ENCODE measurements at regions not wholly inside any gene's neighbourhood (a gene's known extent, or its start where the extent isn't known, plus 50 kb on each side); places are given as distances from the start of the nearest gene placed in this dataset.

GRCh38 chr9:19995619-19996018 is 206.8 kb upstream of the SLC24A2 start:
- no peak for DNase-seq

GRCh38 chr9:19994296-19994695 is 205.5 kb upstream of the SLC24A2 start:
- no peak for DNase-seq

GRCh38 chr9:19992556-19992955 is 203.7 kb upstream of the SLC24A2 start:
- no peak for DNase-seq

GRCh38 chr9:19989213-19989612 is 200.4 kb upstream of the SLC24A2 start:
- DNase-seq, result no peak

GRCh38 chr9:19988281-19988680 is 199.4 kb upstream of the SLC24A2 start:
- no peak for DNase-seq

- no peak for DNase-seq
Measured at GRCh38 chr9:19985081-19985480, 196.2 kb upstream of the SLC24A2 start.

GRCh38 chr9:19976226-19976625 is 187.4 kb upstream of the SLC24A2 start:
- no peak for DNase-seq

GRCh38 chr9:19975499-19975898 is 186.7 kb upstream of the SLC24A2 start:
- DNase-seq, result no peak

GRCh38 chr9:19969721-19970120 is 180.9 kb upstream of the SLC24A2 start:
- DNase-seq, result no peak

- DNase-seq, result peak; percentile 55
Measured at GRCh38 chr9:19967888-19968459, 179.1 kb upstream of the SLC24A2 start.

- DNase-seq, result peak; percentile 22
Measured at GRCh38 chr9:19967216-19967887, 178.5 kb upstream of the SLC24A2 start.

GRCh38 chr9:19965336-19965735 is 176.5 kb upstream of the SLC24A2 start:
- no peak for DNase-seq

- no peak for DNase-seq
Measured at GRCh38 chr9:19947996-19948395, 159.2 kb upstream of the SLC24A2 start.

GRCh38 chr9:19946441-19947109 is 157.7 kb upstream of the SLC24A2 start:
- no peak for DNase-seq

GRCh38 chr9:19941874-19942273 is 153.0 kb upstream of the SLC24A2 start:
- DNase-seq, result no peak

- no peak for DNase-seq
Measured at GRCh38 chr9:19940811-19941535, 152.1 kb upstream of the SLC24A2 start.

- DNase-seq, result no peak
Measured at GRCh38 chr9:19939734-19940278, 151.0 kb upstream of the SLC24A2 start.

- no peak for DNase-seq
Measured at GRCh38 chr9:19938990-19939733, 150.3 kb upstream of the SLC24A2 start.

- no peak for DNase-seq
Measured at GRCh38 chr9:19937121-19937520, 148.3 kb upstream of the SLC24A2 start.

- no peak for DNase-seq
Measured at GRCh38 chr9:19936598-19936997, 147.8 kb upstream of the SLC24A2 start.

- no peak for DNase-seq
Measured at GRCh38 chr9:19935422-19935821, 146.6 kb upstream of the SLC24A2 start.

GRCh38 chr9:19934301-19934871 is 145.5 kb upstream of the SLC24A2 start:
- no peak for DNase-seq
